ENCODE measurements at regions not wholly inside any gene's neighbourhood (a gene's known extent, or its start where the extent isn't known, plus 50 kb on each side); places are given as distances from the start of the nearest gene placed in this dataset.

GRCh38 chr12:19894803-19895202 lies 455.5 kb downstream of the AEBP2 start:
- Mint-ChIP-seq H3K27me3 (ENCODE audit: low read depth) (peaks cover 3% of the 10 kb centered on the region; the same call in 1 of the 2 replicates), H3K4me3 (no peak overlapping the region), H3K9me3 (peaks cover 5% of the 10 kb centered on the region), H3K36me3 (no peaks in the 10 kb centered on the region), H3K4me1 (no peaks in the 10 kb centered on the region), H3K27ac (no peak overlapping the region)
- TF ChIP-seq ZNF281 (CRISPR knock-in tag; IDR thresholded peaks at IDR 0.05) (no peak), JAZF1 (CRISPR knock-in tag; IDR thresholded peaks at IDR 0.05) (no peak)
- ATAC-seq = no peak
- no peak for DNase-seq (ENCODE audit: low spot score)
- POLR2A ChIA-PET = no interaction called here
- CTCF ChIA-PET = interaction anchor here (1.7 kb wide), 1 partner anchor 17 kb away, joined by 3 read pairs; no protein-coding TSS in a partner anchor

DNA sequence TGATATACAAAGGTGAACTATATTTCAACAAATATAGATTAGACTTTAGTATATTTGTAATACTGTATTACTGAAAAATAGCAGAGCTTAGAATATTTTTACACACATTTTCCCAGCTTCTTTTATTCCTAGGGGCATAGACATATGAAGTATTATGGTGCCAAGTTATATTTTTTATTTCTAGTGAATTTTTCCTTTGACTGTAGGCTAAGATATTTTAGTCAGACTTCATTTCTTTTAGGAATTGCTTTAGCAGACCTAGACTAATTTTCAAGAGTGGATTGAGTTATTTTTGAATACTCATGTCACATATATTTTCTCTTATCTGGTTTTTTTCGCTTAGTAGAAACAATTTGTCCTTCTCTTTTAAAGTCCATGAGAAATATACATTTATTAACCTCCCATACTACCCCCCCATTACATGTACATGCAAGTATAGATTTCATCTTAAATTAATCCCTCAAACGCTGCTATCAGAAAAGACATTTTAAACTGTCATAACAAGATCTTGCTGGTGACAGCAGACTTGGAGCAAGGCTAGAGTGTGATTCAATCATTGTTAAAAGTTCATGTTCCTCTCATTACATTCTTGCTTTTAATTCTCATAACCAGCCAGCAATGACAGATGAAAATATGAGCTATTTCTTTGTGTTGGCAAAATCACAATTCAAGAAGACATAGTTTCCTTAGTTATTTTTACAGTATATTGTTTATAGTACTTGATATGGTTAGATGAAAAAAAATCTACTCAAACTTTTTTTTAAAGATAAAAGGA lies 456.1 kb downstream of the AEBP2 start:
- DNase-seq (ENCODE audit: low spot score) (no peak), ATAC-seq (no peak)
- ChIA-PET CTCF (interaction anchor here (1.7 kb wide), 1 partner anchor 18 kb away, joined by 3 read pairs; no protein-coding TSS in a partner anchor), POLR2A (no interaction called here)
- no peak overlapping the region for H3K4me3 Mint-ChIP-seq
- peaks cover 5% of the 10 kb centered on the region for H3K9me3 Mint-ChIP-seq
- no peaks in the 10 kb centered on the region for H3K36me3 Mint-ChIP-seq
- no peak for TF ChIP-seq ZNF396 (CRISPR knock-in tag; IDR thresholded peaks at IDR 0.05; ENCODE audit: borderline replicate concordance)
- H3K27me3 Mint-ChIP-seq (ENCODE audit: low read depth) = peaks cover 3% of the 10 kb centered on the region; the same call in 1 of the 2 replicates
- no peaks in the 10 kb centered on the region for H3K4me1 Mint-ChIP-seq
- no peak overlapping the region for H3K27ac Mint-ChIP-seq

GRCh38 chr12:19896041-19896440 lies 456.7 kb downstream of the AEBP2 start:
- H3K4me3 Mint-ChIP-seq = no peak overlapping the region
- no peak for TF ChIP-seq ZBTB21 (CRISPR knock-in tag; IDR thresholded peaks at IDR 0.05; ENCODE audit: borderline replicate concordance)
- H3K36me3 Mint-ChIP-seq = no peaks in the 10 kb centered on the region
- POLR2A ChIA-PET = no interaction called here
- ATAC-seq = no peak
- peaks cover 3% of the 10 kb centered on the region; the same call in 1 of the 2 replicates for H3K27me3 Mint-ChIP-seq (ENCODE audit: low read depth)
- CTCF ChIA-PET = no interaction called here
- H3K4me1 Mint-ChIP-seq = no peaks in the 10 kb centered on the region
- H3K9me3 Mint-ChIP-seq = peaks cover 7% of the 10 kb centered on the region
- no peak for DNase-seq (ENCODE audit: low spot score)
- H3K27ac Mint-ChIP-seq = no peak overlapping the region

- CTCF ChIA-PET = no interaction called here
These were observed 457.2 kb downstream of the AEBP2 start for GRCh38 chr12:19896534-19896933.

More at GRCh38 chr12:19896534-19896933, 457.2 kb downstream of the AEBP2 start:
- no peak for DNase-seq (ENCODE audit: low spot score)
- no peak for ATAC-seq
- Mint-ChIP-seq H3K27ac (no peak overlapping the region), H3K9me3 (peaks cover 7% of the 10 kb centered on the region), H3K27me3 (ENCODE audit: low read depth) (peaks cover 3% of the 10 kb centered on the region; the same call in 1 of the 2 replicates), H3K36me3 (no peaks in the 10 kb centered on the region), H3K4me3 (no peak overlapping the region), H3K4me1 (no peaks in the 10 kb centered on the region)
- TF ChIP-seq, protein P1, sequence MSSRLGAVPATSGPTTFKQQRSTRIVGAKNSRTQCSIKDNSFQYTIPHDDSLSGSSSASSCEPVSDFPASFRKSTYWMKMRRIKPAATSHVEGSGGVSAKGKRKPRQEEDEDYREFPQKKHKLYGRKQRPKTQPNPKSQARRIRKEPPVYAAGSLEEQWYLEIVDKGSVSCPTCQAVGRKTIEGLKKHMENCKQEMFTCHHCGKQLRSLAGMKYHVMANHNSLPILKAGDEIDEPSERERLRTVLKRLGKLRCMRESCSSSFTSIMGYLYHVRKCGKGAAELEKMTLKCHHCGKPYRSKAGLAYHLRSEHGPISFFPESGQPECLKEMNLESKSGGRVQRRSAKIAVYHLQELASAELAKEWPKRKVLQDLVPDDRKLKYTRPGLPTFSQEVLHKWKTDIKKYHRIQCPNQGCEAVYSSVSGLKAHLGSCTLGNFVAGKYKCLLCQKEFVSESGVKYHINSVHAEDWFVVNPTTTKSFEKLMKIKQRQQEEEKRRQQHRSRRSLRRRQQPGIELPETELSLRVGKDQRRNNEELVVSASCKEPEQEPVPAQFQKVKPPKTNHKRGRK (CRISPR knock-in tag; IDR thresholded peaks at IDR 0.05; ENCODE audit: borderline replicate concordance) = no peak
- TF ChIP-seq JAZF1 (CRISPR knock-in tag; IDR thresholded peaks at IDR 0.05) (no peak), SP1 (CRISPR knock-in tag; conservative IDR thresholded peaks at IDR 0.05) (no peak), ZNF121 (CRISPR knock-in tag; IDR thresholded peaks at IDR 0.05) (no peak), JUN (CRISPR knock-in tag; IDR thresholded peaks at IDR 0.05) (no peak)
- TF ChIP-seq, protein P2, sequence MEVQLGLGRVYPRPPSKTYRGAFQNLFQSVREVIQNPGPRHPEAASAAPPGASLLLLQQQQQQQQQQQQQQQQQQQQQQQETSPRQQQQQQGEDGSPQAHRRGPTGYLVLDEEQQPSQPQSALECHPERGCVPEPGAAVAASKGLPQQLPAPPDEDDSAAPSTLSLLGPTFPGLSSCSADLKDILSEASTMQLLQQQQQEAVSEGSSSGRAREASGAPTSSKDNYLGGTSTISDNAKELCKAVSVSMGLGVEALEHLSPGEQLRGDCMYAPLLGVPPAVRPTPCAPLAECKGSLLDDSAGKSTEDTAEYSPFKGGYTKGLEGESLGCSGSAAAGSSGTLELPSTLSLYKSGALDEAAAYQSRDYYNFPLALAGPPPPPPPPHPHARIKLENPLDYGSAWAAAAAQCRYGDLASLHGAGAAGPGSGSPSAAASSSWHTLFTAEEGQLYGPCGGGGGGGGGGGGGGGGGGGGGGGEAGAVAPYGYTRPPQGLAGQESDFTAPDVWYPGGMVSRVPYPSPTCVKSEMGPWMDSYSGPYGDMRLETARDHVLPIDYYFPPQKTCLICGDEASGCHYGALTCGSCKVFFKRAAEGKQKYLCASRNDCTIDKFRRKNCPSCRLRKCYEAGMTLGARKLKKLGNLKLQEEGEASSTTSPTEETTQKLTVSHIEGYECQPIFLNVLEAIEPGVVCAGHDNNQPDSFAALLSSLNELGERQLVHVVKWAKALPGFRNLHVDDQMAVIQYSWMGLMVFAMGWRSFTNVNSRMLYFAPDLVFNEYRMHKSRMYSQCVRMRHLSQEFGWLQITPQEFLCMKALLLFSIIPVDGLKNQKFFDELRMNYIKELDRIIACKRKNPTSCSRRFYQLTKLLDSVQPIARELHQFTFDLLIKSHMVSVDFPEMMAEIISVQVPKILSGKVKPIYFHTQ (CRISPR knock-in tag; IDR thresholded peaks at IDR 0.05) = no peak
- POLR2A ChIA-PET = no interaction called here
